HG03108 (cell line): ENCODE measurements at regions not wholly inside any gene's neighbourhood (a gene's known extent, or its start where the extent isn't known, plus 50 kb on each side); places are given as distances from the start of the nearest gene placed in this dataset.

ENCODE experiments used
- ATAC-seq: cut with Tn5 transposase; IDR thresholded peaks from one replicate; pipeline ENCODE4 v1.9.1; 2021; ENCODE audit warnings: moderate library complexity; ENCODE audit not compliant: unreplicated experiment

GRCh38 chr5:155193483-155194107, 180.0 kb downstream of the KIF4B start:
- ATAC-seq = no peak

DNA sequence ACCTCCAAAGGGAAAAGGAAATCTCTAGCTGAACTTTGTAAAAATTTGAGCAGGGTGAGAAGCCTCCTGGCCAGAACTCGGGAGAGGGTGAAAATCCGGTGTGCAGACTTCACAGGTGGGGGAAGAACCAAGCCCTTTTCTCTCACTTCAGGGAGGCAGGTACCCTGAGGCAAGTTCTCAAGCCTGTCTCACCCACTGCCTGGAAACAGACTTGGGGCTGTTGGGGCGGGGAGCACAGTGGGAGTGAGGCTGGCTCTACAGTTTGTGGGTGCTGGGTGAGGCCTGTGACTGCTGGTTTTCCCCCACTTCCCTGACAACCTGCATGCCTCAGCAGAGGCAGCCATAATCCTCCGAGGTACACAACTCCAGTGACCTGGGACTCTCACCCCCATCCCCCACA, 187.1 kb downstream of the KIF4B start:
- ATAC-seq = no peak

DNA sequence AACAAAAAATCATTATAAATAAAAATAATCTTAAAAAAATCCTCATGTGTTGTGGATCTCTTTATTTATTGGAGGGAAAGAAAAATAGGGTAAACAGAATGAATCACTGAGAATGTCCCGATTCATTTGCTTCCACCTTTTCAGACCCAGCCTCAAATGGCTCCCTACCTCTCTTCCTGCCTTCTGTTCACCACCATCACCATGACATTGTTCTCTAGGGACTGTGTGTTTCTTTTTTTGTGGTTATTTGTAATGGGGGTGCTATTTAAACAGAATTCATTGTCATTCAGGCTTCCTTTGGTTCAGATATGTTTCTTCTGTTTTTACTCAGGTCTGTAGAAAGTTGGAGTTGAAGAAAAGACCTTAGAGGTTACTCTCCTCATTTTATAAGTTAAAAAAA, 198.2 kb downstream of the KIF4B start:
- ATAC-seq = no peak

DNA sequence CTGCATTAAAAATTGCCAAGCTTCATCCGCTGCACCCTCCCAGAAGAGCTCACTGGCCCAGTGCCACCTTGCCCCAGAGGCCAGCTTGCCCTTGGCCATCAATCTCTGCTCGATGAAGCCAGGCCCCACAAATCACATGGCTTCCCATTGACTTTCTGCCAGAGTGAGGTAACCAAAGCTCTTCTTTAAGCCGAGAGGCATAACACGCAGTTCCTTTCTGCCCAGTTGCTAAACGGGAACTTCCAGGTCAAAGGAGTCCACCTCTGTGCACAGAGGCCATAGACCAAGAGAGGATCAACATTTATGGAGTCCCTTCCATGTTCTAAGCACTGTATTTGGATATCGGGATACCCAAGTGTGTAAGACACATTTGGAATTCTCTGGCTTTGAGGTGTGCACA, 208.8 kb downstream of the KIF4B start:
- ATAC-seq = no peak

GRCh38 chr5:155229135-155229534, 215.6 kb downstream of the KIF4B start:
- no peak for ATAC-seq

DNA sequence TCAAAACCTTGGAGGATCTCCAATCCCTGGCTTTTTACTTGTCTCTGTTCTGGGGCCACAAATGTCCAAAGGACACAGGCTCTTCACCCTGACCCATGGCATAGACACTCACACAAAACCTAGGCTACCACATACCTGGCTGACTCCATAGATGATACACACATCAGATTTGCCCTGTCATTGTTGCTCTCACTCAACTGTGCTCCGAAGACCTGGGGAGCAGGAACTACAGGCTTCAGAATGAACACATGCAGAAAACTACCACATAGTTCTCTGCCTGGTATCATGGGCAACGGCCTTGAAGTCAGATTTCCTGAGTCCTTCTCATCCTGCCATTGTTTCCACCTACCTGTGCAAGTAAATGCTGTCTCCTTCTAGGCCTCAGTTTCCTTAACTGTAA, 226.2 kb downstream of the KIF4B start:
- no peak for ATAC-seq

GRCh38 chr5:155250596-155250995, 237.0 kb downstream of the KIF4B start:
- no peak for ATAC-seq

DNA sequence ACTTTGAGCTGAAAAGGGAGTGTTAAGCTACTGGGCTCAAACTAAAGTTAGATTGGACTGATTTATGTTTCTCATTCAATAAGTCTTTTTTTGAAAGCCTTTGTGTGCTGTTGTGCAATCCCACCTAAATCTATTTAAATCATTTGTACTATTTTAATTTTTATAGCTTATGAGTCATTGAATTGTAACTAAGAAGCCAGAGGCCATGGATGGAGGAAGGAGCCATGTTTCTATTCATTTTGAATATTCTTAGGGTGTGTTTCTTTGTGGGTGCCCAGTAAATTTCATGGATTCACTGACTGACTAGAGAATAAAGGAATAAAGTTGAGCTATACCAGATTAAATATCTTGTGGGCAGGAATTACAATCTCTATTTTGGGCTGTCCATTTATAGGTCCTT, 238.5 kb downstream of the KIF4B start:
- no peak for ATAC-seq

- ATAC-seq = no peak
These were observed 239.2 kb downstream of the KIF4B start for GRCh38 chr5:155252717-155253116.

- no peak for ATAC-seq
These were observed 240.8 kb downstream of the KIF4B start for GRCh38 chr5:155254399-155254798.

- no peak for ATAC-seq
These were observed 244.6 kb downstream of the KIF4B start for GRCh38 chr5:155258161-155258560.

DNA sequence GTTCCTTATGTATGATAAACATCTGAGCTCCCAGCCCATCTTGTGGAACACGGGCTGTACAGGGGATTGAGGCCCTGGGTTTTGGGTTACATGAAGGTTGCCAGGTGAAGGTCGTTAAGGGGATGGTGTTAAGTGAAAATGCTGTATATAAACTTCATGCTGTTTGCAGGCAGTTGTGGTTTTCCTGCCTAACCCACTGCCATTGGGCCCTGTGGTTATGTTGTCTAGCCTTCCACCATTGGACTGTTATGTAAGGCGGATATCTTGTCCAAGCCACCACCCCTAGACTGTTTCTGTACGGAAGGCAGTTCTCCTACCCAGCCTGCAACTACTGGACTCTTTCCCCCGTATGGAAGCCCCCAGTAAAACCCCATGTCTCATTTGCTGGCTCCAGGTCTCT, 246.1 kb downstream of the KIF4B start:
- no peak for ATAC-seq

- ATAC-seq = no peak
These were observed 247.2 kb downstream of the KIF4B start for GRCh38 chr5:155260798-155261197.

DNA sequence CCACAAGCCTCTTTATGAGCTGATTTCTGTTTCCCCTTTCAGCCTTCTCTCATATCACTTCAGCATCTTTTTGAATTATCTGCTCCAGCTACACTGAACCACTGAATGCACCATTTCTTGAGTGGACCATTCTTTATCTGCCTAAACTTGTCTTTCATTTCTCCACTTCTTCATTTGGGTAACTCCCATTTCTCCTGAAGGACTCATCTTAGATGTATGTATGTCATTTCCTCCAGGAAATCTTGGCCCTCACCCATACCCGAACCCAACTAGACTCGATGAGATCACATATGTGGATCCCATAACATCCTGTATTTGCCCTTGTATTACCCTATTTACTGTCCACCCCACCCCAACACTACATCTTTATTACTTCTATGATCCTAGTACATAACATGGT, 249.8 kb downstream of the KIF4B start:
- ATAC-seq = no peak

- ATAC-seq = no peak
These were observed 251.3 kb downstream of the KIF4B start for GRCh38 chr5:155264809-155265208.

DNA sequence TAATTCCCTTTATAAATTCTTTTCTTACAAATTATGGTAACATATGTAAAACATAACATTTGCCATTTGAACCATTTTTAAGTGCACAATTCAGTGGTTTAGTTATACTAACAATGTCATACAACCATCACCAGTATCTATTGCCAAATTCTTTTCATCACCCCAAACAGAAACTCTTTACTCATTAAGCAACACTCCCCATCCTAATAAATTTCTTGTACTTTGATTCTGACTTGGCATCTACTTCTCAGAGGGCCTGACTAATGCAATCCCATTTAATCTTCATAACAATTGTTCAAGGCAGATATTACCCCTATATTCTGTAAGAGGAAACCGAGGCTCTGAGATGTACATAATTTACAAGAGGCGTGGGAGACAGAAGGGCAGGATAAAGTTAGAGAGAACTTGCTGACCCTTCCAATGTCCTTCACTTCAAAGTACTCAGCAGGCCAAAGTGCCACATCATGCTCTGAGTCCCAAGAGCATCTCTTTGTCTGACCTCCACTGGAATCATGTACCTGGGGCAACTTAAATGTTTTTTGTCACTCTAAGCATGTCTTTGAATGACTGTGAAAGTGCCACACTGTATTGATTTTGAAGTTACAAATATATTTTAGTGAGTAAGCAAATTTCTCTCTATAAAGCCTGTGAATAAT, 255.3 kb downstream of the KIF4B start:
- ATAC-seq = no peak

GRCh38 chr5:155270725-155271124, 257.2 kb downstream of the KIF4B start:
- ATAC-seq = no peak

DNA sequence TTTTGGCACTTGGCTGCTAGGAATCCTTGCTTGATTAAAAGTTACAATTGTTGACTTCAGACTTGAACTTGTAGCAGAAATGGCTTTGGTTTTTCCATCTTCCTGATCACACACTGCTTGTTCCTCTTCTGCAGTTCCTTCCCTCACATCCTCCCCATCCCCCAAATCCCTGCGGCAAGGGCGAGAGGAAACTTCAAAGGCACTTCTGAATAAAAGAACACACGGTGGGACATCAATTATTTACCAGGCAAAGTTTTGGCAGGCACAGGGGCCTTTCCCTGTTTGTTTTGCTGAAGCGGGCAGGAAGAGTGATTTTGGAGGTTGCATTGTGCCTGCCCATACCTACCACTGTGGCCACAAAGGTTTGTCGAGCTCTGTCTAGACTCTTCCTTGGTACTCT, 260.9 kb downstream of the KIF4B start:
- no peak for ATAC-seq

- no peak for ATAC-seq
These were observed 261.7 kb downstream of the KIF4B start for GRCh38 chr5:155275222-155275621.

DNA sequence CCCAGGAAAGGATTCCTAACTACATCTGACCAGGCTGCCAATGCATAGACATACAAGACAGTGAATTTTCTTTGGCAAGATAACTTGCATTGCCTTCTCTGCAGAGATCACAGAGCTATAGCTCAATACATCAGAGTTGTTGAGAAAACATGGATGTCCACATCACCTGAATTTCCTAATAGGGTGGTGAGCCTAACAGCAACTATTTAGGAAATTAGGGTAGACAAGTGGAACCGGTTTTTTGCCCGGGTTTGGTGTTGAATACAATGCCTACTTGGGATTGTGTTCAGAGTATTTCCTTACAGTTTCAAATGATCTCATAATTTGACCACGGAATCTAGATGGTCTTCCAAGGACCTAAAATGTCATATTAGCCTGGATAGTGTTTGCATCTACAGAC, 262.7 kb downstream of the KIF4B start:
- no peak for ATAC-seq

DNA sequence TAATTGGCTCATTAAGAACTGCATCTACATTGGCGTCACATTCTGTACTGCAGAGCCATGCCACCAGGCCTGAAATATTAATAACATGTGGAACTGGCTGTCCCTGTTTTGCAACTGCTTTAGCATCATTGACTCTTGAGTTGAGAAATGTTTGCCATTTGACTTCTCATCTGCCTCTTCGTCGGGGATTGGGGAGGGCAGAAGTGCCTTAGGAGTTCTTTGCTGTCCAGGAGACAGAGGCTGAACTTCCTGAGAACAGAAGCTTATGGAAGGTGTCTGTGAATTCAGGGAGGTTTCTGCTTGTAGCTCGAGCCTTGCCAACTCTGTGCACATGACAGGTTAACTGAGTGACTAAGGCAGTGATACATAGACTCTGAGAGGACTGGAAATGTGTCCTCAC, 265.0 kb downstream of the KIF4B start:
- no peak for ATAC-seq

GRCh38 chr5:155282503-155283107, 269.1 kb downstream of the KIF4B start:
- ATAC-seq = no peak

DNA sequence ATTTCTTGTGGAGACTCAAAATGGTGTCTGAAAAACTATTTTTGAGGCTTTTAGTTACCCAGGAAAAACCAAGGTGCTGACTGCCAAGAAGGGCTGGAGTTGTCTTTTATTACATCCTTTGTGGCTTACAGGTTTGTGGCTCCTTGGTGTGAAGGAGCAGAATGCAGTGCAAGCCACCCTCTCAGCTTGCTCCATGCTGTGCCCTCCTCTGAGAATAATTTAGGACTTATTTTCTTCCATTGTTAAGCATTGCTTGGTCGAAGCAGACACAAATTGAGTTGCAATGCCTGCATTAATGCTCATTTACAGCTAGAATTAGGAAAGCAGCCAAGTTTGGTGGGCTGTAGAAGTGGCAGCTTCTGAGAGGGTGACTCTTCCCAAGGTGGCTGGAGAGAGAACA, 272.2 kb downstream of the KIF4B start:
- ATAC-seq = no peak
